Activated CD4-positive, CD25-positive, alpha-beta regulatory T cell (primary cell): ENCODE measurements at regions not wholly inside any gene's neighbourhood (a gene's known extent, or its start where the extent isn't known, plus 50 kb on each side); places are given as distances from the start of the nearest gene placed in this dataset.
A peak's percentile ranks its signal among the peaks of the same experiment; 100 is the strongest.
"Not testable (repeated sequence)": the region's sequence is repeated elsewhere in the genome, so short reads cannot be mapped to it uniquely, and the experiment has no call there.

Source experiments
- DNase-seq, 4 experiments: peaks; one replicate each; lab custom pipeline; 2025; lab: John Stamatoyannopoulos, UW

- no peak for DNase-seq
Observed at GRCh38 chr3:66933233-66933632, 64.9 kb upstream of the KBTBD8 start.

DNA sequence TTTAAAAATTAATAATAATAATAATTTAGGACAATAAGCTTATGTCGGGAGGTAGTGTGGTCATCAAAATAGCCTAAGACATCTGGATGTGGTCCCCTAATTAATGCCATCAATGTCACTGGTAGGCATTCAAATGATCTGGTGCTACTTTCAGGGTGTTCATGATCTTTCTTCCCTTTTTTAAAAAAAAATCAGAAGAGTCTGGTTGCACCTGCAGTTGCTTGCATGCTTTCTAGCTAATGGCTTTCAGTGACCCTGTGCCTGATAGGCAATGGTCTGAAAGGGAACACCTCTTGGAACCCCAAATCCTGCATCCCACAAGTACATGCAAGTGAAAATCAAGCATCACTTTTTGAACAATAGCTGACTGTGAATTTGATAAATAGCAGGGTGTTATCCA is 64.1 kb upstream of the KBTBD8 start:
- DNase-seq: no peak

GRCh38 chr3:66934725-66935124 is 63.4 kb upstream of the KBTBD8 start:
- no peak for DNase-seq

DNA sequence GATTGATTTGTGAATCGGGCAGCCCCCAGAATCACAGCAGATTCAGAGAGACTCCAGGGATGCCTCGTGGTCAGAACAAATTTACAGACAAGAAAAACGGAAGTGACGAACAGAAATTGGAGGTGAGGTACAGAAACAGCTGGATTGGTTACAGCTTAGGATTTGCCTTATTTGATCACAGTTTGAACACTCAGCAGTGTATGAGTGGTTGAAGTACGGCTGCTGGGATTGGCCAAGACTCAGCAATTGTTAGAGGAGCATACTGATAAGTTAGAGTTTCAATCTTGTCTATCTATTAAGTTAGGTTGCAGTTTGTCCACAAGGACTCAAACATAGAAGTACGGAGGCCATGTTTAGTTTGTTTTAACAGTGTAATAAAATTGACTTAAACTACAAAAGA is 61.1 kb upstream of the KBTBD8 start:
- DNase-seq: not testable (repeated sequence)

DNA sequence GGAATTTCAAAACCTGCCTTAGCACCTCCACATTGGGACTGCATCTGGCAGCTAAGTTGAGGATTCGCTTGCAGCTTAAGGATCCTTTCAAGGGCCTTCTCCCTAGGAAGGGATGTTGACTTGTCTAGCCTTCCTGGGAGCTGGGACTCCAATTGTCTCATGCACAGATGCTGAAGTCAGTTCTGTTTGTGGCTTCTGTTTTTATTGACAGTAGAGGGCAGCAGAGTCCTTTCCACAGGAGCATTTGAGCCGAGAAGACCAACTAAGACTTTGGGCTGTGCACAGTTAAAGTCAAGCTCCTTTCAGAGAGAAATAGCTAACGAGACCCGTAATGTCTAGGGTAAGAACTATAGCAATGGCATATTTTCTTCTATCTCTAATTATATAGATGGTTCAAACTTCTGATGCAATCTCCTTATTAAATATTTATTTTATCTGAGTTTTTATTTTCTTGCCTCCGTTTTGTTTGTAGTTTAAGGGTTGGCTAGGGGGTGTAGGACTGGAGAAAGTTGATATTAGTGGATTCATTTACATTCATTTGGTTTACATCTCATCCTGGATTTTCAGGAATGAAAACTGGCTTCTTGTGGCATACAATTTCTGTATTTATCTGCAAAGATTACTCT is 59.7 kb upstream of the KBTBD8 start:
- DNase-seq: peak in 1 of 4 experiments; percentile 2

- DNase-seq: no peak
Observed at GRCh38 chr3:66948041-66948440, 50.1 kb upstream of the KBTBD8 start.
